SK-N-SH (cell line): ENCODE measurements at regions not wholly inside any gene's neighbourhood (a gene's known extent, or its start where the extent isn't known, plus 50 kb on each side); places are given as distances from the start of the nearest gene placed in this dataset.

ENCODE experiments used
- CTCF ChIA-PET: fragments of 300-600, 350-600 bp; formaldehyde crosslinking; extraction: SDS; loops from one replicate; lab custom pipeline; 2021; lab: Yijun Ruan, JAX
- POLR2A ChIA-PET: fragments of 350-600 bp; sonication (Branson Sonifier 250); formaldehyde crosslinking; extraction: SDS; loops from one replicate; lab custom pipeline; 2020; ENCODE audit warnings: antibody characterized with exemption, inconsistent platforms; lab: Yijun Ruan, JAX
- DNase-seq: peaks from one replicate; pipeline ENCODE4 v3.0.0; 2012
- H2AFZ ChIP-seq: fragments of 200-600 bp; sonication (generic); 2 replicates; pipeline ENCODE4 v1.8.1; 2016; ENCODE audit warnings: antibody characterized with exemption, mild to moderate bottlenecking, low read depth
- H3F3A ChIP-seq: fragments of 200-600 bp; sonication (generic); replicated peaks from 2 replicates; pipeline ENCODE3; 2016; ENCODE audit warnings: antibody characterized with exemption, mild to moderate bottlenecking; ENCODE audit not compliant: insufficient read depth
- H3K27ac ChIP-seq, 2 experiments: fragments of 200-500 bp in 1 of 2; fragments of 200-600 bp in 1 of 2; sonication (Bioruptor generic) in 1 of 2; sonication (generic), shearing (Covaris generic) in 1 of 2; 2 replicates each; pipeline versions ENCODE4 v1.5.1 to v1.6.1; 2014 to 2016; ENCODE audit warnings: low read depth in 2 of 2, inconsistent platforms in 1 of 2, low read length in 1 of 2, mild to moderate bottlenecking in 1 of 2, mixed read lengths in 1 of 2
- H3K27me3 ChIP-seq: fragments of 200-600 bp; sonication (generic), shearing (Covaris generic); 2 replicates; pipeline ENCODE4 v1.6.1; 2016; ENCODE audit warnings: mixed run types; ENCODE audit not compliant: insufficient read depth
- H3K36me3 ChIP-seq, 2 experiments: fragments of 200-500 bp in 1 of 2; fragments of 200-600 bp in 1 of 2; sonication (Bioruptor generic) in 1 of 2; sonication (generic) in 1 of 2; replicated peaks in 1 of 2; 2 replicates each; pipeline versions ENCODE3 to v1.5.1; 2014 to 2016; ENCODE audit warnings: low read length in 1 of 2, mild to moderate bottlenecking in 1 of 2; ENCODE audit not compliant: insufficient read depth in 2 of 2, control insufficient read depth in 1 of 2
- H3K4me1 ChIP-seq, 2 experiments: fragments of 200-500 bp in 1 of 2; fragments of 200-600 bp in 1 of 2; sonication (Bioruptor generic) in 1 of 2; sonication (generic), shearing (Covaris generic) in 1 of 2; 2 replicates each; pipeline versions ENCODE4 v1.5.1 to v1.6.1; 2014 to 2016; ENCODE audit warnings: low read depth in 1 of 2, low read length in 1 of 2, mixed run types in 1 of 2; ENCODE audit not compliant: insufficient read depth in 2 of 2, control insufficient read depth in 1 of 2
- H3K4me2 ChIP-seq: fragments of 200-600 bp; sonication (generic), shearing (Covaris generic); 2 replicates; pipeline ENCODE4 v1.6.1; 2017; ENCODE audit warnings: mixed run types
- H3K4me3 ChIP-seq, 2 experiments: fragments of 200-500 bp in 1 of 2; fragments of 200-600 bp in 1 of 2; sonication (Bioruptor generic) in 1 of 2; sonication (generic), shearing (Covaris generic) in 1 of 2; 2 replicates each; pipeline versions ENCODE4 v1.5.1 to v1.8.1; 2014 to 2016; ENCODE audit warnings: low read depth in 2 of 2, inconsistent platforms in 1 of 2, low read length in 1 of 2, mild to moderate bottlenecking in 1 of 2, mixed read lengths in 1 of 2, moderate library complexity in 1 of 2
- H3K79me2 ChIP-seq: fragments of 200-600 bp; sonication (generic); 2 replicates; pipeline ENCODE4 v1.8.1; 2017; ENCODE audit warnings: mild to moderate bottlenecking; ENCODE audit not compliant: insufficient read depth
- H3K9ac ChIP-seq: fragments of 200-600 bp; sonication (generic); 2 replicates; pipeline ENCODE4 v1.6.1; 2017; ENCODE audit warnings: mixed run types
- H3K9me2 ChIP-seq: fragments of 200-600 bp; sonication (generic); 2 replicates; pipeline ENCODE4 v1.6.1; 2017; ENCODE audit warnings: mixed run types
- H3K9me3 ChIP-seq: fragments of 200-600 bp; sonication (generic); 2 replicates; pipeline ENCODE4 v1.6.1; 2017; ENCODE audit warnings: mixed run types, mild to moderate bottlenecking, moderate library complexity
- H4K20me1 ChIP-seq: fragments of 200-600 bp; sonication (generic); 2 replicates; pipeline ENCODE4 v1.6.1; 2017; ENCODE audit warnings: mild to moderate bottlenecking, mixed run types; ENCODE audit not compliant: insufficient read depth
- CHD2 ChIP-seq: fragments of 150-350 bp; IDR thresholded peaks from 2 replicates; pipeline ENCODE4 v1.6.1; 2018; ENCODE audit warnings: low read length; ENCODE audit not compliant: partially characterized antibody
- ELF1 ChIP-seq: IDR thresholded peaks from 2 replicates; pipeline ENCODE4 v1.4.0; 2012
- EP300 ChIP-seq, 2 experiments: IDR thresholded peaks; 2 replicates each; pipeline versions ENCODE4 v1.4.0 to v1.6.1; 2012; ENCODE audit warnings: borderline replicate concordance in 1 of 2, low read depth in 1 of 2, low read length in 1 of 2
- EZH2phosphoT487 ChIP-seq: fragments of 200-600 bp; sonication (generic); IDR thresholded peaks from 2 replicates; pipeline ENCODE4 v1.6.1; 2017; ENCODE audit warnings: low read depth, mixed run types, mild to moderate bottlenecking, antibody characterized with exemption, moderate library complexity, borderline replicate concordance
- FOSL2 ChIP-seq: IDR thresholded peaks from 2 replicates; pipeline ENCODE4 v1.4.0; 2012; ENCODE audit warnings: low read depth, mild to moderate bottlenecking, moderate library complexity, borderline replicate concordance
- FOXJ3 ChIP-seq: sonication (generic); formaldehyde crosslinking; IDR thresholded peaks from 2 replicates; pipeline ENCODE4 v1.5.1; 2020; ENCODE audit warnings: mild to moderate bottlenecking, missing genetic modification reagents
- GABPA ChIP-seq: IDR thresholded peaks from 2 replicates; pipeline ENCODE4 v1.4.0; 2012; ENCODE audit warnings: low read depth, mild to moderate bottlenecking
- GATA2 ChIP-seq: sonication (generic); formaldehyde crosslinking; IDR thresholded peaks from 2 replicates; pipeline ENCODE4 v1.5.0; 2020; ENCODE audit warnings: mild to moderate bottlenecking, missing genetic modification reagents
- JUND ChIP-seq: IDR thresholded peaks from 2 replicates; pipeline ENCODE4 v1.4.0; 2012
- MEF2A ChIP-seq: IDR thresholded peaks from 2 replicates; pipeline ENCODE4 v1.4.0; 2012; ENCODE audit warnings: low read depth, borderline replicate concordance
- MXI1 ChIP-seq: IDR thresholded peaks from 2 replicates; pipeline ENCODE4 v1.6.1; 2012; ENCODE audit warnings: mild to moderate bottlenecking, low read depth, low read length, improper control_type of control experiment
- NFIC ChIP-seq: IDR thresholded peaks from 2 replicates; pipeline ENCODE4 v1.4.0; 2012; ENCODE audit warnings: borderline replicate concordance
- NRF1 ChIP-seq: IDR thresholded peaks from 2 replicates; pipeline ENCODE4 v1.6.1; 2012; ENCODE audit warnings: low read depth, mild to moderate bottlenecking, low read length
- RAD21 ChIP-seq: IDR thresholded peaks from 2 replicates; pipeline ENCODE4 v1.6.1; 2012; ENCODE audit warnings: mild to moderate bottlenecking, low read length
- RCOR1 ChIP-seq: fragments of 150-350 bp; IDR thresholded peaks from 2 replicates; pipeline ENCODE4 v1.6.1; 2017; ENCODE audit warnings: antibody characterized with exemption, low read length
- RFX5 ChIP-seq: IDR thresholded peaks from 2 replicates; pipeline ENCODE4 v1.6.1; 2012; ENCODE audit warnings: mild to moderate bottlenecking, improper control_type of control experiment, low read length
- RXRA ChIP-seq: IDR thresholded peaks from 2 replicates; pipeline ENCODE4 v1.4.0; 2012; ENCODE audit warnings: low read depth, mild to moderate bottlenecking, borderline replicate concordance
- SMC3 ChIP-seq: IDR thresholded peaks from 2 replicates; pipeline ENCODE4 v1.6.1; 2012; ENCODE audit warnings: low read depth, low read length, improper control_type of control experiment
- TCF12 ChIP-seq: IDR thresholded peaks from 2 replicates; pipeline ENCODE4 v1.4.0; 2012
- YY1 ChIP-seq: IDR thresholded peaks from 2 replicates; pipeline ENCODE4 v1.4.0; 2012; ENCODE audit warnings: low read depth, mild to moderate bottlenecking
- WGBS: methylation state at CpG from one replicate; pipeline ENCODE4 v1.1.6; 2017; ENCODE audit warnings: low lambda C conversion rate; 5-methylcytosine and 5-hydroxymethylcytosine counted together
- TF ChIP-seq, protein P1 (sequence below): fragments of 200-600 bp; sonication (generic); IDR thresholded peaks from 2 replicates; pipeline ENCODE4 v1.6.1; 2017; ENCODE audit warnings: antibody characterized with exemption, mild to moderate bottlenecking, moderate library complexity
- TF ChIP-seq, protein P2 (sequence below): IDR thresholded peaks from 2 replicates; pipeline ENCODE4; 2012
- TF ChIP-seq, protein P3 (sequence below): IDR thresholded peaks from 2 replicates; pipeline ENCODE4 v1.4.0; 2012; ENCODE audit warnings: low read depth
- TF ChIP-seq, protein P4 (sequence below): fragments of 150-350 bp; IDR thresholded peaks from 2 replicates; pipeline ENCODE4 v1.6.1; 2016; ENCODE audit warnings: mild to moderate bottlenecking, low read depth, low read length

DNA sequence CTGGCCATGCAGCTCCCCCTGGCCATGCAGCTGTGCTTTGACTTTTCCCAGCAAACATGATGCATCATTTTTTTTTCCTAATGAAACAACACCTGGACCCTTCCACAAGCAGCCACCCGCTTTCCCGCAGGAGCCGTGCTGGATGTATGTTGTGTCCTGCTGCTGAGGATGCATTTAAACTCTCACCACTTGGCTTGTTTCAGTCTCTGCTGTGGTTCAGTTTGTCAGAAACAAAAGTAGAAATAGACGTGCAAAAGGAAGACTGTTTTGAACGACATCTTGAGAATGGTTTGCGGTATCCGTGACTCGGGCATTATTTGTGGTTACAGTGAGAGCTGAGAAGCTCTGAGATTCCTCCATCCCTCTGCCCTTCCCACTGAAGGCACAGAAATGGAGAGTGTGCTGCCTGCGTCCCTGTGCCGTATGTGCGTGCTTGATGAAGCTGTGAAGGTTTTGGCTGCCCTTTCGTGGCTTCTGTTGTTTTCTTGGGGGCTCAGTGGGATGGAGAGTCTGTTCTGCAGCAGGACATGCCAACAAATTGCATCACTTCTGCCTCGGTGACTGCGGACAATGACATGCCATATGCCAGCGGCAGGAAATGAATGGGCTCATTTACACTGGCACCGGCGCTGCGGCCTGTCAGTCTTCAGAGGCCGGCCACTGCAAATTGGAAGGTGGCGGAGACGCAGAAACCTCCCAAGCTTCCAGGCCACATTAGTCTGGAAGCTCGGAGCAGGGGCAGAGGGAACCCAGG, 417.7 kb upstream of the SALL3 start:
- Histone ChIP-seq H3K9me2 (no peaks in the 10 kb centered on the region), H3K36me3 (no peaks in the 10 kb centered on the region), H2AFZ (no peak overlapping the region), H4K20me1 (no peaks in the 10 kb centered on the region), H3K27ac (no peak overlapping the region), H3K9ac (no peak overlapping the region), H3K4me1 (no peaks in the 10 kb centered on the region), H3K4me2 (no peak overlapping the region), H3K9me3 (no peaks in the 10 kb centered on the region), H3K4me3 (no peak overlapping the region), H3F3A (no peaks in the 10 kb centered on the region), H3K79me2 (no peaks in the 10 kb centered on the region), H3K27me3 (no peaks in the 10 kb centered on the region)
- POLR2A ChIA-PET = no interaction called here
- no peak for DNase-seq
- WGBS = 21% methylated on average over 18 of the region's 22 CpGs
- TF ChIP-seq, protein P1, sequence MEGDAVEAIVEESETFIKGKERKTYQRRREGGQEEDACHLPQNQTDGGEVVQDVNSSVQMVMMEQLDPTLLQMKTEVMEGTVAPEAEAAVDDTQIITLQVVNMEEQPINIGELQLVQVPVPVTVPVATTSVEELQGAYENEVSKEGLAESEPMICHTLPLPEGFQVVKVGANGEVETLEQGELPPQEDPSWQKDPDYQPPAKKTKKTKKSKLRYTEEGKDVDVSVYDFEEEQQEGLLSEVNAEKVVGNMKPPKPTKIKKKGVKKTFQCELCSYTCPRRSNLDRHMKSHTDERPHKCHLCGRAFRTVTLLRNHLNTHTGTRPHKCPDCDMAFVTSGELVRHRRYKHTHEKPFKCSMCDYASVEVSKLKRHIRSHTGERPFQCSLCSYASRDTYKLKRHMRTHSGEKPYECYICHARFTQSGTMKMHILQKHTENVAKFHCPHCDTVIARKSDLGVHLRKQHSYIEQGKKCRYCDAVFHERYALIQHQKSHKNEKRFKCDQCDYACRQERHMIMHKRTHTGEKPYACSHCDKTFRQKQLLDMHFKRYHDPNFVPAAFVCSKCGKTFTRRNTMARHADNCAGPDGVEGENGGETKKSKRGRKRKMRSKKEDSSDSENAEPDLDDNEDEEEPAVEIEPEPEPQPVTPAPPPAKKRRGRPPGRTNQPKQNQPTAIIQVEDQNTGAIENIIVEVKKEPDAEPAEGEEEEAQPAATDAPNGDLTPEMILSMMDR = no peak
- TF ChIP-seq YY1 = no peak
- TF ChIP-seq EZH2phosphoT487 = no peak
- TF ChIP-seq, protein P2, sequence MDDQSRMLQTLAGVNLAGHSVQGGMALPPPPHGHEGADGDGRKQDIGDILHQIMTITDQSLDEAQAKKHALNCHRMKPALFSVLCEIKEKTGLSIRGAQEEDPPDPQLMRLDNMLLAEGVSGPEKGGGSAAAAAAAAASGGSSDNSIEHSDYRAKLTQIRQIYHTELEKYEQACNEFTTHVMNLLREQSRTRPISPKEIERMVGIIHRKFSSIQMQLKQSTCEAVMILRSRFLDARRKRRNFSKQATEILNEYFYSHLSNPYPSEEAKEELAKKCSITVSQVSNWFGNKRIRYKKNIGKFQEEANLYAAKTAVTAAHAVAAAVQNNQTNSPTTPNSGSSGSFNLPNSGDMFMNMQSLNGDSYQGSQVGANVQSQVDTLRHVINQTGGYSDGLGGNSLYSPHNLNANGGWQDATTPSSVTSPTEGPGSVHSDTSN = no peak
- TF ChIP-seq CHD2 = no peak
- TF ChIP-seq NRF1 = no peak
- no peak for TF ChIP-seq RAD21
- TF ChIP-seq GATA2 (CRISPR knock-in tag) = no peak
- TF ChIP-seq RCOR1 = no peak
- no peak for TF ChIP-seq RXRA
- CTCF ChIA-PET = no interaction called here

DNA sequence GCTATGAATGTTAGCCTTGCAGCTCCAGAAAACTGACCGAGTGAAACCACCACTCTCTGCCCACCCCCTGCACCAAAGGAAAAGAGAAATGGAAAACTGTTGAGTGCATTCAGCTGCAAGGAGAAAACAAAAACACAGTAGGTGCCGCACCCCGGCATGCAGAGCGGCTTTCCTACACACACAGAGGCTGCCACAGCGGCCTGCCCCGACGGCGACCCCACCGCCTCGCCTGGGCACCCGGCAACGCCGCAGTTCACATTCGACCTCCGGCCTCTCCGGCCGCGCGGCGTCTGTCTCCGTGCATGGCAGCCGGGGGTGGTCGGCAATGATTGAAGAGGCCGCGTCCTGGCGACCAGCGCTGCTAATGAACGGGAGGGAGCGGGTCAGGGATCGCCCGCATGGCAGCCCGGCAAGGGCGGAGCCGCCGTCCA, 417.1 kb upstream of the SALL3 start:
- no peaks in the 10 kb centered on the region for H3K27me3 ChIP-seq
- POLR2A ChIA-PET = no interaction called here
- H3K9me2 ChIP-seq = no peaks in the 10 kb centered on the region
- no peaks in the 10 kb centered on the region for H3K9me3 ChIP-seq
- H3K4me2 ChIP-seq = no peak overlapping the region
- H3K36me3 ChIP-seq = no peaks in the 10 kb centered on the region
- TF ChIP-seq EZH2phosphoT487 (no peak), FOXJ3 (no peak), EP300 (IDR thresholded peaks at IDR 0.05; ENCODE audit: borderline replicate concordance in 1 of 2, low read depth in 1 of 2, low read length in 1 of 2) (no peak), FOSL2 (no peak), RCOR1 (no peak), NFIC (no peak), TCF12 (no peak), GATA2 (CRISPR knock-in tag) (no peak), RFX5 (no peak), CHD2 (no peak), SMC3 (no peak), MEF2A (no peak), RXRA (no peak), MXI1 (no peak), JUND (no peak), GABPA (no peak), ELF1 (no peak)
- TF ChIP-seq, protein P3, sequence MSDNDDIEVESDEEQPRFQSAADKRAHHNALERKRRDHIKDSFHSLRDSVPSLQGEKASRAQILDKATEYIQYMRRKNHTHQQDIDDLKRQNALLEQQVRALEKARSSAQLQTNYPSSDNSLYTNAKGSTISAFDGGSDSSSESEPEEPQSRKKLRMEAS = no peak
- TF ChIP-seq, protein P2 = no peak
- TF ChIP-seq, protein P4, sequence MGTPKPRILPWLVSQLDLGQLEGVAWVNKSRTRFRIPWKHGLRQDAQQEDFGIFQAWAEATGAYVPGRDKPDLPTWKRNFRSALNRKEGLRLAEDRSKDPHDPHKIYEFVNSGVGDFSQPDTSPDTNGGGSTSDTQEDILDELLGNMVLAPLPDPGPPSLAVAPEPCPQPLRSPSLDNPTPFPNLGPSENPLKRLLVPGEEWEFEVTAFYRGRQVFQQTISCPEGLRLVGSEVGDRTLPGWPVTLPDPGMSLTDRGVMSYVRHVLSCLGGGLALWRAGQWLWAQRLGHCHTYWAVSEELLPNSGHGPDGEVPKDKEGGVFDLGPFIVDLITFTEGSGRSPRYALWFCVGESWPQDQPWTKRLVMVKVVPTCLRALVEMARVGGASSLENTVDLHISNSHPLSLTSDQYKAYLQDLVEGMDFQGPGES = no peak
- TF ChIP-seq, all 33 proteins: peak for 0
- Histone ChIP-seq H3K4me1 (no peaks in the 10 kb centered on the region), H3K27ac (no peak overlapping the region), H4K20me1 (no peaks in the 10 kb centered on the region), H3F3A (no peaks in the 10 kb centered on the region), H3K79me2 (no peaks in the 10 kb centered on the region), H2AFZ (no peak overlapping the region), H3K4me3 (no peak overlapping the region), H3K9ac (no peak overlapping the region)
- CTCF ChIA-PET = no interaction called here
- 24% methylated on average over 16 of the region's 35 CpGs for WGBS
- no peak for DNase-seq
